GM23338 (cell line): ENCODE measurements at regions not wholly inside any gene's neighbourhood (a gene's known extent, or its start where the extent isn't known, plus 50 kb on each side); places are given as distances from the start of the nearest gene placed in this dataset.

Source experiments
- ATAC-seq: fragments of 200-7000 bp; cut with Tn5 transposase; 3 replicates; pipeline ENCODE4 v1.9.1; 2020
- DNase-seq: peaks from one replicate; pipeline ENCODE4 v3.0.0-alpha.2; 2015; ENCODE audit warnings: low spot score
- H2AFZ ChIP-seq: fragments of 200-600 bp; sonication (generic); 2 replicates; pipeline ENCODE4 v1.8.0; 2016; ENCODE audit warnings: antibody characterized with exemption, mild to moderate bottlenecking, moderate library complexity
- H3F3A ChIP-seq: fragments of 200-600 bp; sonication (generic); replicated peaks from 2 replicates; pipeline ENCODE4 v1.8.0; 2017; ENCODE audit warnings: antibody characterized with exemption, mixed run types, low read depth
- H3K27ac ChIP-seq: fragments of 200-600 bp; sonication (generic); 2 replicates; pipeline ENCODE4 v1.6.1; 2016; ENCODE audit warnings: low read depth
- H3K27me3 ChIP-seq: fragments of 200-600 bp; sonication (generic); 2 replicates; pipeline ENCODE4 v1.8.0; 2016; ENCODE audit warnings: mild to moderate bottlenecking, mixed run types, moderate library complexity; ENCODE audit not compliant: insufficient read depth
- H3K36me3 ChIP-seq: fragments of 200-600 bp; sonication (generic); 2 replicates; pipeline ENCODE4 v1.8.0; 2016; ENCODE audit warnings: mild to moderate bottlenecking; ENCODE audit not compliant: insufficient read depth
- H3K4me1 ChIP-seq: fragments of 200-600 bp; sonication (generic); 2 replicates; pipeline ENCODE4 v1.8.0; 2016; ENCODE audit warnings: mild to moderate bottlenecking, moderate library complexity; ENCODE audit not compliant: insufficient read depth
- H3K4me2 ChIP-seq: fragments of 200-600 bp; sonication (generic); 2 replicates; pipeline ENCODE4 v1.7.1; 2017; ENCODE audit warnings: mixed run types
- H3K4me3 ChIP-seq: fragments of 200-600 bp; sonication (generic); 2 replicates; pipeline ENCODE4 v1.6.1; 2016; ENCODE audit warnings: mixed run types
- H3K79me2 ChIP-seq: fragments of 200-600 bp; sonication (generic); replicated peaks from 2 replicates; pipeline ENCODE4 v1.8.0; 2017; ENCODE audit warnings: mild to moderate bottlenecking; ENCODE audit not compliant: insufficient read depth
- H3K9me2 ChIP-seq: fragments of 200-600 bp; sonication (generic); 2 replicates; pipeline ENCODE4 v1.8.0; 2017; ENCODE audit not compliant: insufficient read depth
- H4K20me1 ChIP-seq: fragments of 200-600 bp; sonication (generic); replicated peaks from 2 replicates; pipeline ENCODE4 v1.8.0; 2017; ENCODE audit warnings: mild to moderate bottlenecking; ENCODE audit not compliant: insufficient read depth
- H3K27ac Mint-ChIP-seq: 2 replicates; pipeline ENCODE4 v1.8.0; 2020; ENCODE audit warnings: inconsistent platforms, mild to moderate bottlenecking, moderate library complexity, mixed read lengths
- H3K27me3 Mint-ChIP-seq: 3 replicates; pipeline ENCODE4 v1.8.0; 2022; ENCODE audit warnings: low read depth, mild to moderate bottlenecking, moderate library complexity, mixed read lengths, inconsistent platforms; ENCODE audit not compliant: insufficient read depth, poor library complexity
- H3K36me3 Mint-ChIP-seq: 3 replicates; pipeline ENCODE4 v1.8.0; 2021; ENCODE audit warnings: low read depth, mild to moderate bottlenecking, inconsistent platforms, moderate library complexity, mixed read lengths
- H3K4me1 Mint-ChIP-seq: 3 replicates; pipeline ENCODE4 v1.8.0; 2020; ENCODE audit warnings: mild to moderate bottlenecking, inconsistent platforms, mixed read lengths
- H3K4me3 Mint-ChIP-seq: 3 replicates; pipeline ENCODE4 v1.8.0; 2021; ENCODE audit warnings: moderate library complexity, mild to moderate bottlenecking, inconsistent platforms, mixed read lengths
- H3K9me3 Mint-ChIP-seq: 3 replicates; pipeline ENCODE4 v1.8.0; 2020; ENCODE audit warnings: moderate library complexity, mild to moderate bottlenecking, inconsistent platforms, mixed read lengths
- REST ChIP-seq: IDR thresholded peaks from one replicate; pipeline ENCODE4 v1.6.1; 2018; ENCODE audit warnings: antibody characterized with exemption; ENCODE audit not compliant: unreplicated experiment
- ZNF114 ChIP-seq: fragments of 250-450 bp; sonication (Bioruptor Pico); IDR thresholded peaks from 2 replicates; pipeline ENCODE4 v1.5.0; 2020; ENCODE audit warnings: mild to moderate bottlenecking, moderate library complexity
- ZNF462 ChIP-seq: fragments of 250-450 bp; sonication (Bioruptor Pico); IDR thresholded peaks from 2 replicates; pipeline ENCODE4 v1.5.0; 2020; ENCODE audit warnings: mild to moderate bottlenecking, moderate library complexity

DNA sequence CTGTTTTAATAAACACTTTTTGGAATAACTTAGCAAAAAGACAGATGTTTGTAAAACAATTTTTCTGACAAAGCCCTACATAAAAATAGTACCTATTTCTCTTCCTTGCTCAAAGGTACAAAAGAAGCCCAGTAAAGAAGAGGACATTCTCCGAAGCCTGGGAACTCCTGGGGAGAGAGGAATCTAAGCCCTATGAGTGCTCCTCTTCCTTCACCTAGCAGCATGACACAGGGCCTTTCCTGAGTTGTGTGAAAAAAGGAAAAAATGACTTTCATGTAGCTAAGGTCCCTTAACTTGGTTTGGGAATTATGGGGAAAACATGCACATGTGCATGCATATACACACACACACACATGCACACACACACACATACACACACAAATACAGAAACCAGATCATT lies 586.9 kb downstream of the TMA16 start:
- H3K27ac ChIP-seq = no peak overlapping the region
- Mint-ChIP-seq H3K4me3 (no peak overlapping the region), H3K9me3 (0 out of 3 replicates have a peak, but pooled peaks cover 4% of the 10 kb centered on the region), H3K4me1 (no peaks in the 10 kb centered on the region), H3K27ac (peak overlapping the region; percentile 80), H3K36me3 (no peaks in the 10 kb centered on the region), H3K27me3 (no peaks in the 10 kb centered on the region)
- ATAC-seq (peak; percentile 64), DNase-seq (peak; percentile 19)
- no peaks in the 10 kb centered on the region for H3K9me2 ChIP-seq
- no peaks in the 10 kb centered on the region for H4K20me1 ChIP-seq
- no peak overlapping the region for H3K4me3 ChIP-seq
- no peaks in the 10 kb centered on the region for H3K79me2 ChIP-seq
- H2AFZ ChIP-seq = no peak overlapping the region
- 0 out of 2 replicates have a peak, but pooled peaks have one; percentile 7 for TF ChIP-seq ZNF462 (CRISPR knock-in tag)
- no peak for TF ChIP-seq ZNF114 (CRISPR knock-in tag)
- no peaks in the 10 kb centered on the region for H3K36me3 ChIP-seq
- H3K4me2 ChIP-seq = no peak overlapping the region
- no peaks in the 10 kb centered on the region for H3F3A ChIP-seq
- H3K27me3 ChIP-seq = no peaks in the 10 kb centered on the region
- H3K4me1 ChIP-seq = no peaks in the 10 kb centered on the region

GRCh38 chr4:164081801-164082200 lies 587.3 kb downstream of the TMA16 start:
- Histone ChIP-seq H3K4me1 (no peaks in the 10 kb centered on the region), H3K36me3 (no peaks in the 10 kb centered on the region), H3K27me3 (no peaks in the 10 kb centered on the region), H3F3A (no peaks in the 10 kb centered on the region), H3K4me3 (no peak overlapping the region), H3K79me2 (no peaks in the 10 kb centered on the region), H4K20me1 (no peaks in the 10 kb centered on the region), H3K9me2 (no peaks in the 10 kb centered on the region), H2AFZ (no peak overlapping the region), H3K27ac (no peak overlapping the region; the same call in 1 of the 2 replicates), H3K4me2 (no peak overlapping the region)
- no peak for DNase-seq
- Mint-ChIP-seq H3K4me3 (no peak overlapping the region), H3K36me3 (no peaks in the 10 kb centered on the region), H3K27me3 (no peaks in the 10 kb centered on the region), H3K4me1 (no peaks in the 10 kb centered on the region), H3K9me3 (0 out of 3 replicates have a peak, but pooled peaks cover 4% of the 10 kb centered on the region), H3K27ac (0 out of 2 replicates have a peak overlapping the region, but pooled peaks have one; percentile 80)
- no peak for ATAC-seq
- TF ChIP-seq REST = no peak
